ENCODE measurements at regions not wholly inside any gene's neighbourhood (a gene's known extent, or its start where the extent isn't known, plus 50 kb on each side); places are given as distances from the start of the nearest gene placed in this dataset.

- ChIA-PET POLR2A (no interaction called here), CTCF (no interaction called here)
- TF ChIP-seq CTCF (IDR thresholded peaks at IDR 0.05; ENCODE audit: insufficient read depth in 1 of 2, low read depth in 1 of 2, low read length in 1 of 2, severe bottlenecking in 1 of 2, unreplicated experiment in 1 of 2) = no peak
- DNase-seq = no peak
- intact Hi-C loops (cut with micrococcal nuclease; ENCODE audit: unreplicated experiment) = no loop called here
- BruUV-seq (replicated peaks) = no TSS peak
- Mint-ChIP-seq H3K9me3 (ENCODE audit: unreplicated experiment) (no peaks in the 10 kb centered on the region), H3K4me1 (ENCODE audit: low read depth, unreplicated experiment) (no peaks in the 10 kb centered on the region), H3K27ac (ENCODE audit: unreplicated experiment) (no peak overlapping the region), H3K27me3 (ENCODE audit: insufficient read depth, unreplicated experiment) (no peaks in the 10 kb centered on the region), H3K4me3 (ENCODE audit: unreplicated experiment) (no peak overlapping the region), H3K36me3 (ENCODE audit: insufficient read depth, unreplicated experiment) (no peaks in the 10 kb centered on the region)
- H3K9me3 ChIP-seq = peaks cover 4% of the 10 kb centered on the region; the same call in 1 of the 2 replicates
- H3K4me3 ChIP-seq (ENCODE audit: low read depth, low read length) = no peak overlapping the region
- no peaks in the 10 kb centered on the region for H3K4me1 ChIP-seq
- H3K36me3 ChIP-seq (ENCODE audit: control insufficient read depth, insufficient read depth, low read length) = no peaks in the 10 kb centered on the region
- no peaks in the 10 kb centered on the region for H3K27me3 ChIP-seq (replicated peaks; ENCODE audit: control insufficient read depth, insufficient read depth, low read length)
These were observed 534.5 kb downstream of the TDRD15 start for GRCh38 chr2:21658269-21658668.

- no peaks in the 10 kb centered on the region for H3K4me1 Mint-ChIP-seq (ENCODE audit: low read depth, unreplicated experiment)
- no peaks in the 10 kb centered on the region for H3K27me3 Mint-ChIP-seq (ENCODE audit: insufficient read depth, unreplicated experiment)
- no peaks in the 10 kb centered on the region for H3K27me3 ChIP-seq (replicated peaks; ENCODE audit: control insufficient read depth, insufficient read depth, low read length)
- no peak for TF ChIP-seq CTCF (IDR thresholded peaks at IDR 0.05; ENCODE audit: insufficient read depth in 1 of 2, low read depth in 1 of 2, low read length in 1 of 2, severe bottlenecking in 1 of 2, unreplicated experiment in 1 of 2)
- H3K4me3 Mint-ChIP-seq (ENCODE audit: unreplicated experiment) = no peak overlapping the region
- peaks cover 4% of the 10 kb centered on the region; the same call in 1 of the 2 replicates for H3K9me3 ChIP-seq
- intact Hi-C loops (cut with micrococcal nuclease; ENCODE audit: unreplicated experiment) = no loop called here
- DNase-seq = no peak
- no peaks in the 10 kb centered on the region for H3K36me3 Mint-ChIP-seq (ENCODE audit: insufficient read depth, unreplicated experiment)
- ChIA-PET CTCF (no interaction called here), POLR2A (no interaction called here)
- H3K4me1 ChIP-seq = no peaks in the 10 kb centered on the region
- H3K4me3 ChIP-seq (ENCODE audit: low read depth, low read length) = no peak overlapping the region
- no TSS peak for BruUV-seq (replicated peaks)
- H3K36me3 ChIP-seq (ENCODE audit: control insufficient read depth, insufficient read depth, low read length) = no peaks in the 10 kb centered on the region
- H3K27ac Mint-ChIP-seq (ENCODE audit: unreplicated experiment) = no peak overlapping the region
- H3K9me3 Mint-ChIP-seq (ENCODE audit: unreplicated experiment) = no peaks in the 10 kb centered on the region
These were observed 535.2 kb downstream of the TDRD15 start for GRCh38 chr2:21658907-21659477.

- H3K27me3 Mint-ChIP-seq (ENCODE audit: insufficient read depth, unreplicated experiment) = no peaks in the 10 kb centered on the region
- no peaks in the 10 kb centered on the region for H3K36me3 Mint-ChIP-seq (ENCODE audit: insufficient read depth, unreplicated experiment)
- ChIA-PET POLR2A (no interaction called here), CTCF (no interaction called here)
- no peaks in the 10 kb centered on the region for H3K27me3 ChIP-seq (replicated peaks; ENCODE audit: control insufficient read depth, insufficient read depth, low read length)
- no peak overlapping the region for H3K27ac Mint-ChIP-seq (ENCODE audit: unreplicated experiment)
- intact Hi-C loops (cut with micrococcal nuclease; ENCODE audit: unreplicated experiment) = no loop called here
- H3K4me3 Mint-ChIP-seq (ENCODE audit: unreplicated experiment) = no peak overlapping the region
- H3K4me3 ChIP-seq (ENCODE audit: low read depth, low read length) = no peak overlapping the region
- no peaks in the 10 kb centered on the region for H3K4me1 ChIP-seq
- no peak for TF ChIP-seq CTCF (IDR thresholded peaks at IDR 0.05; ENCODE audit: insufficient read depth in 1 of 2, low read depth in 1 of 2, low read length in 1 of 2, severe bottlenecking in 1 of 2, unreplicated experiment in 1 of 2)
- peaks cover 7% of the 10 kb centered on the region for H3K9me3 Mint-ChIP-seq (ENCODE audit: unreplicated experiment)
- H3K4me1 Mint-ChIP-seq (ENCODE audit: low read depth, unreplicated experiment) = no peaks in the 10 kb centered on the region
- H3K36me3 ChIP-seq (ENCODE audit: control insufficient read depth, insufficient read depth, low read length) = no peaks in the 10 kb centered on the region
- no peaks in the 10 kb centered on the region for H3K9me3 ChIP-seq
- no peak for DNase-seq
- BruUV-seq (replicated peaks) = no TSS peak
These were observed 540.3 kb downstream of the TDRD15 start for GRCh38 chr2:21664083-21664482.

Data from Caco-2 (cell line).